RWPE2 (cell line): ENCODE measurements at regions not wholly inside any gene's neighbourhood (a gene's known extent, or its start where the extent isn't known, plus 50 kb on each side); places are given as distances from the start of the nearest gene placed in this dataset.

Source experiments
- ATAC-seq: fragments of 200-7000 bp; cut with Tn5 transposase; 3 replicates; pipeline ENCODE4 v1.9.1; 2021; ENCODE audit warnings: low read depth
- DNase-seq: peaks from one replicate; pipeline ENCODE4 v3.0.0-alpha.2; 2020; ENCODE audit warnings: low spot score
- H3K27ac ChIP-seq: fragments of 450-650 bp; 2 replicates; pipeline ENCODE4 v1.5.1; 2017; ENCODE audit warnings: mild to moderate bottlenecking; ENCODE audit not compliant: poor library complexity, severe bottlenecking
- H3K27me3 ChIP-seq: fragments of 250-450 bp; sonication (Bioruptor Pico); 2 replicates; pipeline ENCODE4 v1.5.1; 2021; ENCODE audit warnings: mild to moderate bottlenecking, moderate library complexity; ENCODE audit not compliant: insufficient read depth, poor library complexity, severe bottlenecking
- H3K36me3 ChIP-seq: fragments of 250-450 bp; sonication (Bioruptor Pico); 2 replicates; pipeline ENCODE4 v1.5.1; 2020; ENCODE audit warnings: low read depth, mild to moderate bottlenecking, moderate library complexity
- H3K4me1 ChIP-seq: fragments of 250-450 bp; sonication (Bioruptor Pico); 2 replicates; pipeline ENCODE4 v1.5.1; 2021; ENCODE audit warnings: mild to moderate bottlenecking, moderate library complexity; ENCODE audit not compliant: insufficient read depth, poor library complexity, severe bottlenecking
- H3K4me3 ChIP-seq: fragments of 250-450 bp; sonication (Bioruptor Pico); 2 replicates; pipeline ENCODE4 v1.5.1; 2021; ENCODE audit warnings: mild to moderate bottlenecking, moderate library complexity; ENCODE audit not compliant: severe bottlenecking
- H3K9me3 ChIP-seq: fragments of 250-450 bp; sonication (Bioruptor Pico); 2 replicates; pipeline ENCODE4 v1.5.1; 2021; ENCODE audit warnings: mild to moderate bottlenecking, moderate library complexity; ENCODE audit not compliant: severe bottlenecking
- TF ChIP-seq, protein P1 (sequence below): fragments of 450-650 bp; IDR thresholded peaks from one replicate; pipeline ENCODE4 v1.5.1; 2017; ENCODE audit warnings: mild to moderate bottlenecking, moderate library complexity; ENCODE audit not compliant: poor library complexity, severe bottlenecking

DNA sequence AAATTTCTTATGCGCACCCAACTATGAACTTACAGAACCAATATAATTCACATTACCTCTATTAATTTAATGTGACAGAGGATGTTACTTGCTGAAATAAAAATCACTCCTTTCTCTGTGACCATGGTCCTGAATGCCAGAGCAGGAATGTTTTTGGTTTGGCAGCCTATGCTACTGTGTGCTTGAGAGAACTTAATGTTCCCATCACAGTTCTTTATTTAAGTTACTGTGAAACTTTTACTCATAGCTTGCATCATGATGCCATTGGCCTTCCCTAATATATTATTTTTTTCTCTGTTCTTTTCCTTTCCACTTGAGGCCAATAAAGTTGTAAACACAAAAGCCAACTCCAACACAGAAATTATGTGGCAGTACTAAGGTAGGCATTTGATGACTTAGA is 142.2 kb downstream of the FAM76B start:
- Histone ChIP-seq H3K27ac (no peak overlapping the region), H3K9me3 (no peaks in the 10 kb centered on the region), H3K27me3 (no peaks in the 10 kb centered on the region), H3K4me1 (no peaks in the 10 kb centered on the region), H3K36me3 (no peaks in the 10 kb centered on the region), H3K4me3 (no peak overlapping the region)
- no peak for ATAC-seq
- TF ChIP-seq, protein P1, sequence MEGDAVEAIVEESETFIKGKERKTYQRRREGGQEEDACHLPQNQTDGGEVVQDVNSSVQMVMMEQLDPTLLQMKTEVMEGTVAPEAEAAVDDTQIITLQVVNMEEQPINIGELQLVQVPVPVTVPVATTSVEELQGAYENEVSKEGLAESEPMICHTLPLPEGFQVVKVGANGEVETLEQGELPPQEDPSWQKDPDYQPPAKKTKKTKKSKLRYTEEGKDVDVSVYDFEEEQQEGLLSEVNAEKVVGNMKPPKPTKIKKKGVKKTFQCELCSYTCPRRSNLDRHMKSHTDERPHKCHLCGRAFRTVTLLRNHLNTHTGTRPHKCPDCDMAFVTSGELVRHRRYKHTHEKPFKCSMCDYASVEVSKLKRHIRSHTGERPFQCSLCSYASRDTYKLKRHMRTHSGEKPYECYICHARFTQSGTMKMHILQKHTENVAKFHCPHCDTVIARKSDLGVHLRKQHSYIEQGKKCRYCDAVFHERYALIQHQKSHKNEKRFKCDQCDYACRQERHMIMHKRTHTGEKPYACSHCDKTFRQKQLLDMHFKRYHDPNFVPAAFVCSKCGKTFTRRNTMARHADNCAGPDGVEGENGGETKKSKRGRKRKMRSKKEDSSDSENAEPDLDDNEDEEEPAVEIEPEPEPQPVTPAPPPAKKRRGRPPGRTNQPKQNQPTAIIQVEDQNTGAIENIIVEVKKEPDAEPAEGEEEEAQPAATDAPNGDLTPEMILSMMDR, result no peak
- DNase-seq, result no peak

DNA sequence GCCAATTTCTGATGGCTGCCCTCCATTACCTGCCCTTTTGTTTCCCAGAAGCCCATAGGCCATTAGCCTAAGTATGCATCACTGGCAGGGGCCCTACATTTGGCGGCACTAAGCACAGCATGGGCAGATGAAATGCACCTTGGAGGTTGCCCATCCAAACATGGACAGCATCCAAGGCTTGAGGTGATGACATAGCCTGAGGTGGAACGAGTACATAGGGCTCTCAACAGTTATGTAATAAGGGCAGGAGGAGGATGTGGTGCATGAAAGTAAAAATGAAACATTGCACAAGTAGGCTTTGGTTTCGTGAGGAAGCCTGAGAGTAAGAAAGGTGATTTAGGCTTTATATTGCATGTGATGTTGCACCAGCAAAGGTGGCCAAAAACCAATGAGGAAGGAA is 148.1 kb downstream of the FAM76B start:
- H3K4me1 ChIP-seq, result no peaks in the 10 kb centered on the region
- ATAC-seq (0 out of 3 replicates have a peak, but pooled peaks have one; percentile 12), DNase-seq (no peak)
- TF ChIP-seq, protein P1, result no peak
- no peaks in the 10 kb centered on the region for H3K9me3 ChIP-seq
- no peaks in the 10 kb centered on the region for H3K36me3 ChIP-seq
- H3K27ac ChIP-seq, result no peak overlapping the region
- H3K4me3 ChIP-seq, result no peak overlapping the region
- H3K27me3 ChIP-seq, result no peaks in the 10 kb centered on the region

DNA sequence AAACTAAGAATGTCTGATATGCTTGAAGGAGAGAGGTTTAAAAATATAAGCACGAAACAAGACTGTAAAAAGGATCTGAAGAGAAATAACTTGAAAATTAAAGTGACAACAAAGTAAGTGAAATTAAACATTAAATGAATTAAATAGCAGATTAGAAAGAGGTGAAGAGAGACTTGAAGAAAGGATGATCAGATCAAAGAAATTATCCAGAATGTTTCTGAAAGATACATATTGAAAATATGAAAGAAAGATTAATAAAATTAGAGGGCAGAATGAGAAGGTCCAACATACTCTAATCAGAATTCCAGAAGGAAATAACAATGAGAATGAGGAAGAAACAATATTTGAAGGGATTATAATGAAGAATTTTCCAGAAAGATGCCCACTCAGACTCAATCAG is 151.1 kb downstream of the FAM76B start:
- no peak for DNase-seq
- Histone ChIP-seq H3K27ac (no peak overlapping the region), H3K36me3 (no peaks in the 10 kb centered on the region), H3K4me1 (no peaks in the 10 kb centered on the region), H3K27me3 (no peaks in the 10 kb centered on the region), H3K4me3 (no peak overlapping the region), H3K9me3 (no peaks in the 10 kb centered on the region)
- TF ChIP-seq, protein P1, result no peak
- no peak for ATAC-seq

DNA sequence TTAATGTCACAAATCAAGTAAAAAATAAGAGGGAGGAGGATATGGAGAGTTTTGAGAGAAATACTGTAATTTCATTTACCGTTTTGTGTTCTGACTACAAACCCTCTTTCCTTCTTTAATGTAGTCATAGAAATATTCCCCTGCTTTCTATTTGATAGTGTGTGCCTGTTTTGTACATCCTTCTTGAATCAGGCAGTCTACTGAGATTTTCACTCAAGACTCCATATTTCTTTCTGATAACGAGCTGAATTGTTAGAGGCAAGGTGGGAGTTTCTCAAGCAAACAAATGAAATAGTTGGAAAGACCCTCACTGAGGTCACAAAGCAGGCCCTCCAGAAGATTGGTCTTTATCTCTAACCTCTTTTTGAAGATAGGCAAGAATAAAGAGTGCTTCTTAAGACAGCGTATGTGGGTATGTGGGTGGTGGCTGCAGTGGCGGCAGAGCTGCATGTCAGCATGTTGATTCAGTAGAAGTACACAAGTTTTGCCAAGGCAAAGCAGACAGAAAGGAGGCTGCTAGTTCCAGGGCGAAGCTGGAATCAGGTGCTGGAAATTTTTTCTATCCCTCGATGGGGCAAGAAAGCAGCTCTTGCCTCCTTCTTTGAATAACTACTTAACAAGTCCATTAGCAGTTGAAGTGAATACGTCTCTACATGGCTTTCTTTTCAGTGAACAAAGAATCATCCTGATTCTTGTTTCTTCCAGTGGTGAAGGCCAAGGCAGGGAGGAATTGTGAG is 164.2 kb downstream of the FAM76B start:
- H3K4me3 ChIP-seq, result no peak overlapping the region
- no peak overlapping the region for H3K27ac ChIP-seq
- no peaks in the 10 kb centered on the region for H3K9me3 ChIP-seq
- DNase-seq, result no peak
- no peaks in the 10 kb centered on the region for H3K36me3 ChIP-seq
- no peaks in the 10 kb centered on the region for H3K4me1 ChIP-seq
- TF ChIP-seq, protein P1, result no peak
- ATAC-seq, result no peak
- H3K27me3 ChIP-seq, result no peaks in the 10 kb centered on the region

DNA sequence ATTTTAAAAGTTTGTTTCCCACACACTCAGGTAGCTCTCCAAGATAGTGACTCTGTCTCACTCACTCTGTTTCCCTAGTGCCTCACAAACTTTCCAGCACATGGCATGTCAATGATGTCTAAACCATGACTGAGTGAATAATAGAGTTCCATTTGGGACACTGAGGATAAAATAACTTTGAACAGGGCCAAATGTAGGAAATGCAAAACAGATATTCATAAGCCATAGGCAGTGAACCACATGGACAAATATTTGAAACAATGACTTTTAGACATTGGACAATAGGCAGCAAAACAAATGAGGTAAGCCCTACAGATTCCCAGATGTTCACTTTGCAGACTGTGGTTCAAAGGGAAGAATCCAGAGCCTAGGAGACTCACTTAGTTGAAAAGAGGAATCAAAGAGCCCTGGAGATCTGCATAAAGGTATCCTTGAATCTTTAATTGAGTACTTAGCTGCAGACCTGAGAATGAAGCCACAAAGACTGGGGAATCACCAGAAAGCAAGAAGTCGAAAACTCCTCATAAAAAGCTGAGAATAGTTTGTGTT is 173.3 kb downstream of the FAM76B start:
- Histone ChIP-seq H3K27ac (no peak overlapping the region), H3K4me1 (no peaks in the 10 kb centered on the region), H3K4me3 (no peak overlapping the region), H3K36me3 (no peaks in the 10 kb centered on the region), H3K27me3 (no peaks in the 10 kb centered on the region), H3K9me3 (no peaks in the 10 kb centered on the region)
- DNase-seq, result no peak
- TF ChIP-seq, protein P1, result no peak
- no peak for ATAC-seq
